Mesenchymal stem cell (in vitro differentiated cells and primary cell): ENCODE measurements at regions not wholly inside any gene's neighbourhood (a gene's known extent, or its start where the extent isn't known, plus 50 kb on each side); places are given as distances from the start of the nearest gene placed in this dataset.

Experiments
- DNase-seq: peaks from one replicate; pipeline ENCODE4 v3.0.0-alpha.2; 2013
- H2AFZ ChIP-seq: one replicate; pipeline ENCODE4 v1.6.1; 2013; ENCODE audit warnings: low read depth, mild to moderate bottlenecking, control low read depth, inconsistent platforms, low read length, moderate library complexity
- H2AK5ac ChIP-seq: 2 replicates; pipeline ENCODE4 v1.6.1; 2013; ENCODE audit warnings: low read length, moderate library complexity, mild to moderate bottlenecking, inconsistent platforms; ENCODE audit not compliant: severe bottlenecking
- H2BK120ac ChIP-seq: one replicate; pipeline ENCODE4 v1.6.1; 2013; ENCODE audit warnings: low read depth, mild to moderate bottlenecking, inconsistent platforms, low read length, moderate library complexity
- H2BK12ac ChIP-seq, 2 experiments: one replicate each; pipeline ENCODE4 v1.6.1; 2013; ENCODE audit warnings: inconsistent platforms in 2 of 2, low read length in 2 of 2, mild to moderate bottlenecking in 2 of 2, moderate library complexity in 2 of 2, control low read depth in 1 of 2
- H2BK15ac ChIP-seq: one replicate; pipeline ENCODE4 v1.6.1; 2013; ENCODE audit warnings: mild to moderate bottlenecking, low read depth, inconsistent platforms; ENCODE audit not compliant: poor library complexity, severe bottlenecking
- H2BK5ac ChIP-seq: 2 replicates; pipeline ENCODE4 v1.6.1; 2013; ENCODE audit warnings: low read depth, mild to moderate bottlenecking, low read length, control low read depth, inconsistent platforms; ENCODE audit not compliant: poor library complexity, severe bottlenecking
- H3K14ac ChIP-seq, 2 experiments: one replicate each; pipeline ENCODE4 v1.6.1; 2013; ENCODE audit warnings: inconsistent platforms in 2 of 2, low read length in 2 of 2, control low read depth in 1 of 2, mild to moderate bottlenecking in 1 of 2, moderate library complexity in 1 of 2
- H3K18ac ChIP-seq, 2 experiments: one replicate each; pipeline ENCODE4 v1.6.1; 2013; ENCODE audit warnings: inconsistent platforms in 2 of 2, low read length in 2 of 2, control low read depth in 1 of 2, low read depth in 1 of 2, mild to moderate bottlenecking in 1 of 2
- H3K23ac ChIP-seq, 2 experiments: one replicate each; pipeline ENCODE4 v1.6.1; 2013; ENCODE audit warnings: inconsistent platforms in 2 of 2, low read length in 2 of 2, mild to moderate bottlenecking in 2 of 2, moderate library complexity in 2 of 2, control low read depth in 1 of 2
- H3K27ac ChIP-seq: 2 replicates; pipeline ENCODE4 v1.5.1; 2013; ENCODE audit warnings: mild to moderate bottlenecking, moderate library complexity, low read length, control low read depth, inconsistent platforms; ENCODE audit not compliant: poor library complexity, severe bottlenecking
- H3K27me3 ChIP-seq, 2 experiments: 2 replicates each; pipeline versions ENCODE4 v1.6.1 to v1.7.0; 2013; ENCODE audit warnings: low read length in 2 of 2, mild to moderate bottlenecking in 2 of 2, moderate library complexity in 2 of 2, control low read depth in 1 of 2, inconsistent platforms in 1 of 2; ENCODE audit not compliant: control insufficient read depth in 1 of 2, insufficient read depth in 1 of 2
- H3K36me3 ChIP-seq, 2 experiments: 2 replicates each; pipeline versions ENCODE4 v1.6.1 to v1.7.0; 2013; ENCODE audit warnings: low read length in 2 of 2, control low read depth in 1 of 2, inconsistent platforms in 1 of 2, low read depth in 1 of 2, mild to moderate bottlenecking in 1 of 2; ENCODE audit not compliant: insufficient read depth in 2 of 2, control insufficient read depth in 1 of 2
- H3K4ac ChIP-seq, 2 experiments: one replicate each; pipeline ENCODE4 v1.6.1; 2013; ENCODE audit warnings: inconsistent platforms in 2 of 2, low read length in 2 of 2, mild to moderate bottlenecking in 2 of 2, moderate library complexity in 2 of 2, control low read depth in 1 of 2, low read depth in 1 of 2
- H3K4me1 ChIP-seq: 2 replicates; pipeline ENCODE4 v1.6.1; 2013; ENCODE audit warnings: low read depth, low read length, control low read depth; ENCODE audit not compliant: control insufficient read depth, insufficient read depth
- H3K4me2 ChIP-seq: 2 replicates; pipeline ENCODE4 v1.6.1; 2013; ENCODE audit warnings: low read length, mild to moderate bottlenecking, inconsistent platforms; ENCODE audit not compliant: poor library complexity, severe bottlenecking
- H3K4me3 ChIP-seq, 2 experiments: 2 replicates each; pipeline versions ENCODE4 v1.5.1 to v1.7.0; 2013; ENCODE audit warnings: low read length in 2 of 2, mild to moderate bottlenecking in 2 of 2, control low read depth in 1 of 2, low read depth in 1 of 2; ENCODE audit not compliant: insufficient read depth in 1 of 2
- H3K79me1 ChIP-seq: replicated peaks from 2 replicates; pipeline ENCODE4 v1.6.1; 2013; ENCODE audit warnings: mild to moderate bottlenecking, control low read depth, low read length, inconsistent platforms; ENCODE audit not compliant: poor library complexity, severe bottlenecking
- H3K9ac ChIP-seq: 2 replicates; pipeline ENCODE4 v1.7.0; 2013; ENCODE audit warnings: mild to moderate bottlenecking, low read length, moderate library complexity
- H3K9me3 ChIP-seq: 2 replicates; pipeline ENCODE4 v1.7.0; 2013; ENCODE audit warnings: mild to moderate bottlenecking, low read length; ENCODE audit not compliant: control insufficient read depth
- H4K8ac ChIP-seq: one replicate; pipeline ENCODE4 v1.6.1; 2013; ENCODE audit warnings: inconsistent platforms, mild to moderate bottlenecking, low read length, moderate library complexity
- H4K91ac ChIP-seq: one replicate; pipeline ENCODE4 v1.6.1; 2013; ENCODE audit warnings: mild to moderate bottlenecking, low read length, inconsistent platforms
- WGBS: methylation state at CpG from one replicate; pipeline ENCODE4 v1.1.7; 2013; ENCODE audit warnings: mixed read lengths; 5-methylcytosine and 5-hydroxymethylcytosine counted together

- Histone ChIP-seq H2BK5ac (no peak overlapping the region), H3K27ac (no peak overlapping the region), H2AFZ (no peak overlapping the region), H4K8ac (no peak overlapping the region), H2BK12ac (no peak overlapping the region), H2AK5ac (no peak overlapping the region), H3K23ac (no peak overlapping the region), H3K27me3 (no peaks in the 10 kb centered on the region), H4K91ac (no peak overlapping the region), H3K4me3 (no peak overlapping the region), H3K79me1 (no peaks in the 10 kb centered on the region), H3K14ac (no peak overlapping the region), H3K4me1 (no peaks in the 10 kb centered on the region), H3K9me3 (peaks cover 2% of the 10 kb centered on the region), H3K4ac (no peak overlapping the region), H2BK15ac (no peak overlapping the region), H3K36me3 (no peaks in the 10 kb centered on the region), H3K18ac (no peak overlapping the region), H3K9ac (no peak overlapping the region), H3K4me2 (no peak overlapping the region), H2BK120ac (no peak overlapping the region)
- DNase-seq = no peak
- 33% methylated on average over 3 of the region's 4 CpGs for WGBS
Measured at GRCh38 chr22:48116871-48117270, 1354.4 kb downstream of the TBC1D22A start.

- no peak overlapping the region for H3K18ac ChIP-seq
- H3K4me3 ChIP-seq = no peak overlapping the region
- H4K8ac ChIP-seq = no peak overlapping the region
- H3K79me1 ChIP-seq = no peaks in the 10 kb centered on the region
- no peak overlapping the region for H3K4ac ChIP-seq
- H3K9me3 ChIP-seq = peaks cover 9% of the 10 kb centered on the region
- H2BK12ac ChIP-seq = no peak overlapping the region
- no peaks in the 10 kb centered on the region for H3K36me3 ChIP-seq
- H2AFZ ChIP-seq = no peak overlapping the region
- H3K4me1 ChIP-seq = no peaks in the 10 kb centered on the region
- no peak overlapping the region for H3K9ac ChIP-seq
- H3K27ac ChIP-seq = no peak overlapping the region
- no peak overlapping the region for H2BK15ac ChIP-seq
- H3K14ac ChIP-seq = no peak overlapping the region
- no peak overlapping the region for H2AK5ac ChIP-seq
- H4K91ac ChIP-seq = no peak overlapping the region
- H2BK5ac ChIP-seq = no peak overlapping the region
- no peak overlapping the region for H2BK120ac ChIP-seq
- DNase-seq = no peak
- 68% methylated on average over 8 of the region's 8 CpGs for WGBS
- H3K23ac ChIP-seq = no peak overlapping the region
- H3K4me2 ChIP-seq = no peak overlapping the region
- H3K27me3 ChIP-seq = no peaks in the 10 kb centered on the region
Measured at GRCh38 chr22:48112687-48113521, 1350.5 kb downstream of the TBC1D22A start.

DNA sequence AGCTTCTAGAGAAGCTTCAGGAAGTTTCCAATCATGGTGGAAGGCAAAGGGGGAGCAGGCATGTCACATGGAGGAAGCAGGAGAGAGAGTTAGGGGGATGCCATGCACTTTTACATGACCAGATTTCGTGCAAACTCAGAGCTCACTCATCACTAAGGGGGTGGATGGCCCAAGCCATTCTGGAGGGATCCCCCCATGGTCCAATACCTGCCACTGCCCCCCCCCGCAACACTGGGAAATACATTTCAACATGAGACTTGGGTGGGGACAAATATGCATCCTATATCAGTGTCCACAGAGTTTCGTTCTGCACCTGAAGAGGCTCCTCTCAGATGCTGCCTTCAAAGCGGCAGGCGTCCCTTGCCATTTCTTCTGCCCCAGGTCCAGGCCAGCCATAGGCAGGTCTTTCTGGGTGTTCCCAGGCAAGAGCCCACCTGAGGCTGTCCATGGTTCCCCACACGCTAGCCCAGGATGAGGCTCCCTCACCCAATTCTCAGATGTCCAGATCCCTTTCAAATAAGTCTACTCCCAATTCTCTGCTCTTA is 1344.3 kb downstream of the TBC1D22A start:
- H3K27me3 ChIP-seq = peaks cover 0 to 7% of the 10 kb centered on the region in 2 experiments
- no peak overlapping the region for H2AK5ac ChIP-seq
- no peak overlapping the region for H3K18ac ChIP-seq
- no peak overlapping the region for H3K9ac ChIP-seq
- no peak overlapping the region for H2AFZ ChIP-seq
- WGBS = 87% methylated on average over 5 of the region's 6 CpGs
- H3K4ac ChIP-seq = no peak overlapping the region
- no peaks in the 10 kb centered on the region for H3K36me3 ChIP-seq
- H3K79me1 ChIP-seq = no peaks in the 10 kb centered on the region
- H3K9me3 ChIP-seq = peaks cover 7% of the 10 kb centered on the region
- no peaks in the 10 kb centered on the region for H3K4me1 ChIP-seq
- H2BK5ac ChIP-seq = no peak overlapping the region
- H3K4me2 ChIP-seq = no peak overlapping the region
- no peak for DNase-seq
- no peak overlapping the region for H3K23ac ChIP-seq
- H2BK120ac ChIP-seq = no peak overlapping the region
- H4K91ac ChIP-seq = no peak overlapping the region
- H2BK15ac ChIP-seq = no peak overlapping the region
- H2BK12ac ChIP-seq = no peak overlapping the region
- H4K8ac ChIP-seq = no peak overlapping the region
- no peak overlapping the region for H3K27ac ChIP-seq
- H3K4me3 ChIP-seq = no peak overlapping the region
- H3K14ac ChIP-seq = no peak overlapping the region

DNA sequence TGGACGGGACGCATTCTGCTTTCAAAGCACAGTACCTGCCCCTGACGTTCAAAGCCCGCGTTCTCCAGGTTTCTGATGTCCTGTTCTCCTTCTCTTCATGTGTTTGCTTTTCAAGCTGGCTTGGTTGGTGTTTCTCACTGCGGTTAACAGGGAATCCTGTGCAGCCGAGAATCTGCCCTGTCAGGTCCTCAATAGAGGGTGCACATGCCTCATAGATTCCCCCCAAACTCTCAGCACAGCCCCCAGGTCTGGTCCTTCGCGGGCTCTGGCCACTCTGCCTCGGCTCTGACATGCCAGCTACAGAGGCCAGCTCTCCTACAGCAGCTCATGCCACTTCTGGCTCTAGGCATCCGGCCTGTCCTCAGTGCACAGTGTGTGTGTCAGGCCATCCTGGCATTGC is 1343.8 kb downstream of the TBC1D22A start:
- Histone ChIP-seq H2BK120ac (no peak overlapping the region), H3K27me3 (peaks cover 0 to 7% of the 10 kb centered on the region in 2 experiments), H3K14ac (no peak overlapping the region), H3K23ac (no peak overlapping the region), H3K27ac (no peak overlapping the region), H3K4me1 (no peaks in the 10 kb centered on the region), H4K91ac (no peak overlapping the region), H3K4ac (no peak overlapping the region), H3K4me2 (no peak overlapping the region), H2BK5ac (no peak overlapping the region), H2AFZ (no peak overlapping the region), H3K36me3 (no peaks in the 10 kb centered on the region), H2BK12ac (no peak overlapping the region), H4K8ac (no peak overlapping the region), H3K4me3 (no peak overlapping the region), H2BK15ac (no peak overlapping the region), H3K79me1 (no peaks in the 10 kb centered on the region), H3K9ac (no peak overlapping the region), H3K9me3 (peaks cover 7% of the 10 kb centered on the region), H2AK5ac (no peak overlapping the region), H3K18ac (no peak overlapping the region)
- no peak for DNase-seq
- WGBS = 80% methylated on average over 11 of the region's 11 CpGs
